ENCODE measurements at regions not wholly inside any gene's neighbourhood (a gene's known extent, or its start where the extent isn't known, plus 50 kb on each side); places are given as distances from the start of the nearest gene placed in this dataset.

DNA sequence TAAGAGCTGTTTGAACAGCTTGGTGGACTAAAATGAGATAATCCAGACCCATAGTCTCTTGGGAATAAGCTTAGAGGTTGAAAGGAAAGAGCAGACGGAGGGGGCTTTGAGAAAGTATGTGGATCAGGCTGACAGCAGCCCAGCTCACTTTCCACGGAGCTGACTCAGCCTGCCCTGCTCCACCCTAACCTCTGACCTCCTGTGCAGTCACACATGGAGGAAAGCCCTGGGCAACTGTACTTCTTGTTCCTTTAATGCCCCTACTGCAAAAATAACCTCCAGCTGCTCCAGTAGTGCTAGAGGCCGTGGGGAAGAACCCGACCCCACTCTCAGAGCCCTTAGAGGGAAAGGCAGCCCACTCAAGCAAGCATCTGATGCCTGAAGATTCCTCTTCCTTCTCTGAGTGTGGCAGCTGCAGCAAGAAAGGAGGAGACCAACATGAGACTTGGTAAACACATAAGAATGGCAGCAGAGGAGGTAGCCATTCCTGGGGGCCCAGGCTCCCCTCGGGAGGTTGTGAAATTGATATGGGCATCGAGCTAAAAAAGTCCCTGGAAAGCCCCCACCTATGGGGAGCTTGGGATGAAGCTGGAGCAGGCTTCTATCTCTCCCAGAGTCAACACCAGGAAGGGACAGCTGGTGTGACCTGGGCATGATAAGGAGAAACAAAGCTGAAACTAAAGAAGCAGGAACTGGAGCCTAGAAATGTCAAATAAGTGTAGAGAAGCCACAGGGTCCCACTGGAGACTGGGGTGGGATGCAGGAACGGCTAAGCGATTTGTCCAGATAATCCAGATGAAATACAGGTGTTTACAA, 204.3 kb downstream of the PIK3R1 start:
- H3K27ac ChIP-seq (ENCODE audit: extremely low read depth, low read depth, low read length), result no peak overlapping the region
- no peaks in the 10 kb centered on the region for H3K9me3 ChIP-seq (ENCODE audit: control insufficient read depth, insufficient read depth, low read depth, low read length)
- no peaks in the 10 kb centered on the region for H3K36me3 ChIP-seq (ENCODE audit: control insufficient read depth in 2 of 2, insufficient read depth in 1 of 2, low read length in 2 of 2)
- CTCF ChIA-PET, result interaction anchor here (0.7 to 1.7 kb wide), 4 partner anchors 40 to 133 kb away, joined by 3 to 8 read pairs (median 5); no protein-coding TSS in a partner anchor
- no peak overlapping the region for H3K4me3 ChIP-seq (ENCODE audit: low read depth, low read length)
- no peaks in the 10 kb centered on the region for H3K4me1 ChIP-seq (ENCODE audit: control insufficient read depth, insufficient read depth, low read length)
- TF ChIP-seq ZNF311 (tag by site-specific recombination; IDR thresholded peaks at IDR 0.05; ENCODE audit: borderline replicate concordance) (no peak), KLF8 (tag by site-specific recombination; IDR thresholded peaks at IDR 0.05) (no peak), GLIS1 (tag by site-specific recombination; IDR thresholded peaks at IDR 0.05) (peak; percentile 48)
- TF ChIP-seq, protein P1, sequence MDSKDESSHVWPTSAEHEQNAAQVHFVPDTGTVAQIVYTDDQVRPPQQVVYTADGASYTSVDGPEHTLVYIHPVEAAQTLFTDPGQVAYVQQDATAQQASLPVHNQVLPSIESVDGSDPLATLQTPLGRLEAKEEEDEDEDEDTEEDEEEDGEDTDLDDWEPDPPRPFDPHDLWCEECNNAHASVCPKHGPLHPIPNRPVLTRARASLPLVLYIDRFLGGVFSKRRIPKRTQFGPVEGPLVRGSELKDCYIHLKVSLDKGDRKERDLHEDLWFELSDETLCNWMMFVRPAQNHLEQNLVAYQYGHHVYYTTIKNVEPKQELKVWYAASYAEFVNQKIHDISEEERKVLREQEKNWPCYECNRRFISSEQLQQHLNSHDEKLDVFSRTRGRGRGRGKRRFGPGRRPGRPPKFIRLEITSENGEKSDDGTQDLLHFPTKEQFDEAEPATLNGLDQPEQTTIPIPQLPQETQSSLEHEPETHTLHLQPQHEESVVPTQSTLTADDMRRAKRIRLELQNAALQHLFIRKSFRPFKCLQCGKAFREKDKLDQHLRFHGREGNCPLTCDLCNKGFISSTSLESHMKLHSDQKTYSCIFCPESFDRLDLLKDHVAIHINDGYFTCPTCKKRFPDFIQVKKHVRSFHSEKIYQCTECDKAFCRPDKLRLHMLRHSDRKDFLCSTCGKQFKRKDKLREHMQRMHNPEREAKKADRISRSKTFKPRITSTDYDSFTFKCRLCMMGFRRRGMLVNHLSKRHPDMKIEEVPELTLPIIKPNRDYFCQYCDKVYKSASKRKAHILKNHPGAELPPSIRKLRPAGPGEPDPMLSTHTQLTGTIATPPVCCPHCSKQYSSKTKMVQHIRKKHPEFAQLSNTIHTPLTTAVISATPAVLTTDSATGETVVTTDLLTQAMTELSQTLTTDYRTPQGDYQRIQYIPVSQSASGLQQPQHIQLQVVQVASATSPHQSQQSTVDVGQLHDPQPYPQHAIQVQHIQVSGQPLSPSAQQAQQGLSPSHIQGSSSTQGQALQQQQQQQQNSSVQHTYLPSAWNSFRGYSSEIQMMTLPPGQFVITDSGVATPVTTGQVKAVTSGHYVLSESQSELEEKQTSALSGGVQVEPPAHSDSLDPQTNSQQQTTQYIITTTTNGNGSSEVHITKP (tag by site-specific recombination; IDR thresholded peaks at IDR 0.05), result peak; percentile 41; the same call in 1 of the 2 replicates
- POLR2A ChIA-PET, result no interaction called here

DNA sequence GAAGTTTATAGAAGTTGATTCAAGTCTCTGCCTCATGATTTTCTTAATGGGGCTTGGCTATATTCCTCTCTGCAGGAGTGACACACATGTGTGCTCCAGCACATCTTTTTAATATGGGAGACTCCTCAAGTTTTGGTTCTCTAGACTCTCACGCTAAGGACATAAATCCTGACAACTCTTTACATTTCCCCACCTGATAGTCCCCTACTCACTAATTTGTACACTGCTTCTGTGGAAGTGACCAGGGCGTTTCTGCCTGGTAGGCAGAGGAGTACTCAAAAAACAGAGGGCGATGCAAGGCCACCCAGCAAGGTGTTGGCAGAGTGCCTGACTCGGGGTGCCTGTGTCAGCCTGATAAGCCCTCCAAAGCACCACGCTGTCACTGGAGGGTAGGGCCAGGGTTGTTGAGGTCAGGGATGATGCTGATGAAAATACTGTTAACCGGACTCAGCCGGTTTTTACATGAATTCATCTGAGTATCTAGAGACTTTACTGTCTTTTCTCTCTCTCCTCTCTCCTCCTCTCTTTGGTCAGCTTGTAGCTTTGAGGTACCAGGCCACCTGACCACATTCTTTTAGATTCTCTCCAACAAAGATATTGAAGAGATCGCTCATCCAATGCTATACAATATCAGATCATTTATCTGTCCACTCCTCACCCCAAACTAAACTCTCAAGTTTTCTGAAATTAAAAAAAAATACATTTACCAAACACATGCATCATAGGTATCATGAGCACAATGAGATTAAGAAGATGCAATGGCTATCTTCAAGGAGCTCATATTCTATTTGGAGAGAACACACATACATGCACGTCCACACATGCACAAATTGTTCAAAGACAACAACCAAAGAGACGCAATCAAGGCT, 205.2 kb downstream of the PIK3R1 start:
- ChIA-PET CTCF (interaction anchor here (0.6 to 1.3 kb wide), 2 partner anchors 9 to 134 kb away, joined by 3 to 6 read pairs; no protein-coding TSS in a partner anchor), POLR2A (no interaction called here)
- peak; percentile 41; the same call in 1 of the 2 replicates for TF ChIP-seq GLIS1 (tag by site-specific recombination; IDR thresholded peaks at IDR 0.05)
- TF ChIP-seq, protein P2, sequence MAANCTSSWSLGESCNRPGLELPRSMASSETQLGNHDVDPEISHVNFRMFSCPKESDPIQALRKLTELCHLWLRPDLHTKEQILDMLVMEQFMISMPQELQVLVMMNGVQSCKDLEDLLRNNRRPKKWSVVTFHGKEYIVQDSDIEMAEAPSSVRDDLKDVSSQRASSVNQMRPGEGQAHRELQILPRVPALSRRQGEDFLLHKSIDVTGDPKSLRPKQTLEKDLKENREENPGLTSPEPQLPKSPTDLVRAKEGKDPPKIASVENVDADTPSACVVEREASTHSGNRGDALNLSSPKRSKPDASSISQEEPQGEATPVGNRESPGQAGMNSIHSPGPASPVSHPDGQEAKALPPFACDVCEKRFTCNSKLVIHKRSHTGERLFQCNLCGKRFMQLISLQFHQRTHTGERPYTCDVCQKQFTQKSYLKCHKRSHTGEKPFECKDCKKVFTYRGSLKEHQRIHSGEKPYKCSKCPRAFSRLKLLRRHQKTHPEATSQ (tag by site-specific recombination; IDR thresholded peaks at IDR 0.05), result no peak
- Histone ChIP-seq H3K4me3 (ENCODE audit: low read depth, low read length) (no peak overlapping the region), H3K4me1 (ENCODE audit: control insufficient read depth, insufficient read depth, low read length) (no peaks in the 10 kb centered on the region), H3K9me3 (ENCODE audit: control insufficient read depth, insufficient read depth, low read depth, low read length) (no peaks in the 10 kb centered on the region), H3K36me3 (ENCODE audit: control insufficient read depth in 2 of 2, insufficient read depth in 1 of 2, low read length in 2 of 2) (no peaks in the 10 kb centered on the region), H3K27ac (ENCODE audit: extremely low read depth, low read depth, low read length) (no peak overlapping the region)

DNA sequence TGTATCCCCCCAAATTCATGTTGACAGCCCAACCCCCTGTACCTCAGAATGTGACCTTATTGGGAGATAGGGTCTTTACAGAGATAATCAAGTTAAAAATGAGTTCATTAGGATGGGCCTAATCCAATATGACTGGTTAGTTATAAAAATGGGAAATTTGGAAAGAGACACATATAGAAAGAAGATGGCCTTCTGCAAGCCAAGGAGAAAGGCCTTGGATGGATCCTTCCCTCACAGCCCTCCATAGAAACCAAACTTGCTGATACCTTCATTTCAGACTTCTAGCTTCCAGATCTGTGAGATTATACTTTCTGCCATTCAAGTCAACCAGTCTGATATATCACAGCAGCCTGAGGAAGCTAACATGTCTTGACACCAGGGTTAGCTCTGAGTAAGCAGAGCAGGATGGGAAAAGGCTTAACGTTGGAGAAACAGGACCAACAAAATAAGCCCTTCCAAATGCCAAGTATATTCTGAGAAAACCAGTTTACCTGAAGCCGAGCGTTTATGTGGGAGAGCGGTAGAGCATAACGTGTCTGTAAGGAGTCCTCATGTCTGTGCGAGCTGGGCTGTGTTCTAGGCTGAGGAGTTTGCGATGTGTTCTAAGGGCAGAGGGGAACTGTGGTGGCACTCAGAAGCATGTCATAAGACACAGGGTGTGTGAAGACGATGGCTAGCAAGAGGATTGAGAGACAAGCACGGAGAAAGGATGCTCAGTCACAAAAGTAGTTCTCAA, 206.1 kb downstream of the PIK3R1 start:
- H3K27ac ChIP-seq (ENCODE audit: extremely low read depth, low read depth, low read length), result no peak overlapping the region
- no peak overlapping the region for H3K4me3 ChIP-seq (ENCODE audit: low read depth, low read length)
- no peaks in the 10 kb centered on the region for H3K36me3 ChIP-seq (ENCODE audit: control insufficient read depth in 2 of 2, insufficient read depth in 1 of 2, low read length in 2 of 2)
- TF ChIP-seq ZNF558 (tag by site-specific recombination; IDR thresholded peaks at IDR 0.05) (no peak), ZNF324 (tag by site-specific recombination; IDR thresholded peaks at IDR 0.05) (no peak), ZNF174 (tag by site-specific recombination; IDR thresholded peaks at IDR 0.05) (no peak), ZFHX2 (tag by site-specific recombination; conservative IDR thresholded peaks at IDR 0.05) (no peak), SP3 (tag by site-specific recombination; IDR thresholded peaks at IDR 0.05) (no peak), ZFP41 (tag by site-specific recombination; IDR thresholded peaks at IDR 0.05; ENCODE audit: borderline replicate concordance) (no peak), ZNF654 (tag by site-specific recombination; IDR thresholded peaks at IDR 0.05; ENCODE audit: low read depth) (no peak), ZNF416 (tag by site-specific recombination; IDR thresholded peaks at IDR 0.05) (no peak), ZNF768 (tag by site-specific recombination; IDR thresholded peaks at IDR 0.05) (no peak)
- TF ChIP-seq, protein P3, sequence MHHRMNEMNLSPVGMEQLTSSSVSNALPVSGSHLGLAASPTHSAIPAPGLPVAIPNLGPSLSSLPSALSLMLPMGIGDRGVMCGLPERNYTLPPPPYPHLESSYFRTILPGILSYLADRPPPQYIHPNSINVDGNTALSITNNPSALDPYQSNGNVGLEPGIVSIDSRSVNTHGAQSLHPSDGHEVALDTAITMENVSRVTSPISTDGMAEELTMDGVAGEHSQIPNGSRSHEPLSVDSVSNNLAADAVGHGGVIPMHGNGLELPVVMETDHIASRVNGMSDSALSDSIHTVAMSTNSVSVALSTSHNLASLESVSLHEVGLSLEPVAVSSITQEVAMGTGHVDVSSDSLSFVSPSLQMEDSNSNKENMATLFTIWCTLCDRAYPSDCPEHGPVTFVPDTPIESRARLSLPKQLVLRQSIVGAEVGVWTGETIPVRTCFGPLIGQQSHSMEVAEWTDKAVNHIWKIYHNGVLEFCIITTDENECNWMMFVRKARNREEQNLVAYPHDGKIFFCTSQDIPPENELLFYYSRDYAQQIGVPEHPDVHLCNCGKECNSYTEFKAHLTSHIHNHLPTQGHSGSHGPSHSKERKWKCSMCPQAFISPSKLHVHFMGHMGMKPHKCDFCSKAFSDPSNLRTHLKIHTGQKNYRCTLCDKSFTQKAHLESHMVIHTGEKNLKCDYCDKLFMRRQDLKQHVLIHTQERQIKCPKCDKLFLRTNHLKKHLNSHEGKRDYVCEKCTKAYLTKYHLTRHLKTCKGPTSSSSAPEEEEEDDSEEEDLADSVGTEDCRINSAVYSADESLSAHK (tag by site-specific recombination; IDR thresholded peaks at IDR 0.05), result no peak
- POLR2A ChIA-PET, result interaction anchor here (0.6 kb wide), 1 partner anchor 182 kb away, joined by 3 read pairs; no protein-coding TSS in a partner anchor
- no peaks in the 10 kb centered on the region for H3K4me1 ChIP-seq (ENCODE audit: control insufficient read depth, insufficient read depth, low read length)
- H3K9me3 ChIP-seq (ENCODE audit: control insufficient read depth, insufficient read depth, low read depth, low read length), result no peaks in the 10 kb centered on the region
- CTCF ChIA-PET, result interaction anchor here (0.5 to 1.4 kb wide), 3 partner anchors 8 to 109 kb away, joined by 3 read pairs; no protein-coding TSS in a partner anchor
